ENCODE measurements at regions not wholly inside any gene's neighbourhood (a gene's known extent, or its start where the extent isn't known, plus 50 kb on each side); places are given as distances from the start of the nearest gene placed in this dataset.
"Not testable (repeated sequence)": the region's sequence is repeated elsewhere in the genome, so short reads cannot be mapped to it uniquely, and the experiment has no call there.

- TF ChIP-seq CTCF (IDR thresholded peaks at IDR 0.05; ENCODE audit: control extremely low read depth, extremely low read depth, low read depth, missing control alignments) = no peak
- ChIA-PET CTCF (no interaction called here), POLR2A (no interaction called here)
- no peak for DNase-seq (ENCODE audit: extremely low spot score)
These were observed 230.7 kb upstream of the MME start for GRCh38 chr3:154849408-154849807.

- DNase-seq (ENCODE audit: extremely low spot score) = no peak
- no peak for TF ChIP-seq CTCF (IDR thresholded peaks at IDR 0.05; ENCODE audit: control extremely low read depth, extremely low read depth, low read depth, missing control alignments)
- ChIA-PET CTCF (no interaction called here), POLR2A (no interaction called here)
These were observed 235.3 kb upstream of the MME start for GRCh38 chr3:154844863-154845262.

- DNase-seq (ENCODE audit: extremely low spot score) = no peak
- POLR2A ChIA-PET = no interaction called here
- no peak for TF ChIP-seq CTCF (IDR thresholded peaks at IDR 0.05; ENCODE audit: control extremely low read depth, extremely low read depth, low read depth, missing control alignments)
- CTCF ChIA-PET = no interaction called here
These were observed 236.5 kb upstream of the MME start for GRCh38 chr3:154843647-154844046.

- ChIA-PET POLR2A (no interaction called here), CTCF (interaction anchor here (1.5 kb wide), 1 partner anchor 20 kb away, joined by 3 read pairs; no protein-coding TSS in a partner anchor)
- no peak for DNase-seq (ENCODE audit: extremely low spot score)
- no peak for TF ChIP-seq CTCF (IDR thresholded peaks at IDR 0.05; ENCODE audit: control extremely low read depth, extremely low read depth, low read depth, missing control alignments)
These were observed 237.6 kb upstream of the MME start for GRCh38 chr3:154842536-154842935.

- ChIA-PET CTCF (no interaction called here), POLR2A (no interaction called here)
- no peak for TF ChIP-seq CTCF (IDR thresholded peaks at IDR 0.05; ENCODE audit: control extremely low read depth, extremely low read depth, low read depth, missing control alignments)
- no peak for DNase-seq (ENCODE audit: extremely low spot score)
These were observed 244.5 kb upstream of the MME start for GRCh38 chr3:154835639-154836038.

DNA sequence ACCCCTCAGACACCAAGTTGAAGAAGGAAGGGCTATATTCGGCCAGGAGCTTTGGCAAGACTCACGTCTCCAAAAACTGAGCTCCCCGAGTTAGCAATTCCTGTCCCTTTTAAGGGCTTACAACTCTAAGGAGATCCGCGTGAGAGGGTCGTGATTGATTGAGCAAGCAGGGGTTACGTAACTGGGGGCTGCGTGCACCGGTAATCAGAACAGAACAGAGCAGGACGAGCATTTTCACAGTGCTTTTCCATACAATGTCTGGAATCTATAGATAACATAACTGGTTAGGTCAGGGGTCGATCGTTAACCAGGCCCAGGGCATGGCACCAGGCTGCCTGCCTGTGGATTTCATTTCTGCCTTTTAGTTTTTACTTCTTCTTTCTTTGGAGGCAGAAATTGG lies 245.3 kb upstream of the MME start:
- POLR2A ChIA-PET; DNase-seq (ENCODE audit: extremely low spot score); CTCF ChIA-PET: not testable (repeated sequence)

GRCh38 chr3:154829929-154830328 lies 250.2 kb upstream of the MME start:
- CTCF ChIA-PET = interaction anchor here (1.2 kb wide), 1 partner anchor 274 kb away, joined by 3 read pairs; no protein-coding TSS in a partner anchor
- TF ChIP-seq CTCF (IDR thresholded peaks at IDR 0.05; ENCODE audit: control extremely low read depth, extremely low read depth, low read depth, missing control alignments) = no peak
- POLR2A ChIA-PET = no interaction called here
- no peak for DNase-seq (ENCODE audit: extremely low spot score)

Data from GM10248 (cell line).